ENCODE measurements at regions not wholly inside any gene's neighbourhood (a gene's known extent, or its start where the extent isn't known, plus 50 kb on each side); places are given as distances from the start of the nearest gene placed in this dataset.
"Not testable (repeated sequence)": the region's sequence is repeated elsewhere in the genome, so short reads cannot be mapped to it uniquely, and the experiment has no call there.

GRCh38 chr17:13442361-13442760 is 159.4 kb downstream of the HS3ST3A1 start:
- DNase-seq, result no peak

GRCh38 chr17:13441873-13442272 is 159.9 kb downstream of the HS3ST3A1 start:
- DNase-seq, result no peak

GRCh38 chr17:13437966-13438779 is 163.6 kb downstream of the HS3ST3A1 start:
- DNase-seq, result no peak

GRCh38 chr17:13435230-13435629 is 166.5 kb downstream of the HS3ST3A1 start:
- DNase-seq, result no peak

- no peak for DNase-seq
Observed at GRCh38 chr17:13429201-13429600, 172.5 kb downstream of the HS3ST3A1 start.

GRCh38 chr17:13428611-13429042 is 173.1 kb downstream of the HS3ST3A1 start:
- no peak for DNase-seq

- no peak for DNase-seq
Observed at GRCh38 chr17:13426991-13427390, 174.7 kb downstream of the HS3ST3A1 start.

GRCh38 chr17:13425390-13425789 is 176.3 kb downstream of the HS3ST3A1 start:
- DNase-seq, result no peak

GRCh38 chr17:13421581-13422130 is 180.1 kb downstream of the HS3ST3A1 start:
- no peak for DNase-seq

- DNase-seq, result no peak
Observed at GRCh38 chr17:13420878-13421277, 180.9 kb downstream of the HS3ST3A1 start.

- no peak for DNase-seq
Observed at GRCh38 chr17:13420418-13420826, 181.3 kb downstream of the HS3ST3A1 start.

GRCh38 chr17:13419676-13420075 is 182.1 kb downstream of the HS3ST3A1 start:
- DNase-seq, result no peak

- DNase-seq, result no peak
Observed at GRCh38 chr17:13418891-13419290, 182.8 kb downstream of the HS3ST3A1 start.

GRCh38 chr17:13417381-13417950 is 184.3 kb downstream of the HS3ST3A1 start:
- no peak for DNase-seq

- DNase-seq, result no peak
Observed at GRCh38 chr17:13416748-13417363, 184.9 kb downstream of the HS3ST3A1 start.

- no peak for DNase-seq
Observed at GRCh38 chr17:13415871-13416416, 185.8 kb downstream of the HS3ST3A1 start.

- DNase-seq, result not testable (repeated sequence)
Observed at GRCh38 chr17:13415200-13415599, 186.5 kb downstream of the HS3ST3A1 start.

GRCh38 chr17:13413001-13413400 is 188.7 kb downstream of the HS3ST3A1 start:
- DNase-seq, result no peak

GRCh38 chr17:13410874-13411273 is 190.9 kb downstream of the HS3ST3A1 start:
- no peak for DNase-seq

- DNase-seq, result no peak
Observed at GRCh38 chr17:13410214-13410613, 191.5 kb downstream of the HS3ST3A1 start.

- no peak for DNase-seq
Observed at GRCh38 chr17:13409455-13409854, 192.3 kb downstream of the HS3ST3A1 start.

- no peak for DNase-seq
Observed at GRCh38 chr17:13407381-13407780, 194.3 kb downstream of the HS3ST3A1 start.

- DNase-seq, result no peak
Observed at GRCh38 chr17:13405807-13406206, 195.9 kb downstream of the HS3ST3A1 start.

All from NCI-H1092 treated with DMSO at 0.1 percent for 48 hours (cell line).